ENCODE measurements at regions not wholly inside any gene's neighbourhood (a gene's known extent, or its start where the extent isn't known, plus 50 kb on each side); places are given as distances from the start of the nearest gene placed in this dataset.

GRCh38 chr6:18692929-18693685 is 306.0 kb downstream of the RNF144B start:
- Histone ChIP-seq H2BK120ac (replicated peaks; ENCODE audit: low read depth, low read length) (no peak overlapping the region), H3K79me1 (ENCODE audit: low read depth, low read length) (no peaks in the 10 kb centered on the region), H3K79me2 (ENCODE audit: control insufficient read depth in 1 of 2, insufficient read depth in 2 of 2, low read length in 2 of 2) (no peaks in the 10 kb centered on the region), H2BK12ac (ENCODE audit: low read depth, low read length) (no peak overlapping the region), H3K23ac (ENCODE audit: insufficient read length) (no peak overlapping the region), H4K20me1 (replicated peaks in 1 of 2; ENCODE audit: control insufficient read depth in 1 of 2, insufficient read depth in 2 of 2, low read length in 2 of 2) (no peaks in the 10 kb centered on the region), H4K5ac (ENCODE audit: insufficient read length, low read depth, low read length) (no peak overlapping the region), H3K4ac (replicated peaks; ENCODE audit: insufficient read length, low read depth, low read length) (no peak overlapping the region), H3K23me2 (ENCODE audit: low read depth, low read length) (no peaks in the 10 kb centered on the region), H2AFZ (ENCODE audit: low read length) (no peak overlapping the region), H3K36me3 (ENCODE audit: control insufficient read depth in 2 of 4, insufficient read depth in 4 of 4, low read length in 3 of 4) (no peaks in the 10 kb centered on the region), H2BK20ac (ENCODE audit: low read length) (no peak overlapping the region), H3K27me3 (replicated peaks in 1 of 4; ENCODE audit: control insufficient read depth in 3 of 4, extremely low read depth in 1 of 4, insufficient read depth in 3 of 4, low read length in 3 of 4) (no peaks in the 10 kb centered on the region), H3K9ac (replicated peaks in 1 of 4; ENCODE audit: extremely low read depth in 1 of 4, low read depth in 3 of 4, low read length in 3 of 4) (no peak overlapping the region), H2BK5ac (ENCODE audit: low read depth, low read length) (no peak overlapping the region), H4K8ac (ENCODE audit: extremely low read depth, insufficient read depth, low read length) (no peak overlapping the region), H3K14ac (ENCODE audit: insufficient read length) (no peak overlapping the region), H4K91ac (replicated peaks; ENCODE audit: insufficient read length, low read length) (no peak overlapping the region), H3K56ac (replicated peaks; ENCODE audit: insufficient read length, low read depth, low read length) (no peak overlapping the region), H2BK15ac (ENCODE audit: low read length) (no peak overlapping the region), H2AK5ac (ENCODE audit: low read depth, low read length) (no peak overlapping the region), H3K9me3 (ENCODE audit: insufficient read depth in 2 of 2, low read depth in 1 of 2, low read length in 1 of 2) (no peaks in the 10 kb centered on the region), H3K4me1 (replicated peaks in 1 of 4; ENCODE audit: control insufficient read depth in 3 of 4, insufficient read depth in 4 of 4, low read length in 3 of 4) (peaks cover 0 to 3% (median 0%) of the 10 kb centered on the region in 4 experiments; a peak in 1 of 7 replicates), H3K4me3 (ENCODE audit: extremely low read depth in 1 of 4, insufficient read depth in 2 of 4, low read depth in 3 of 4, low read length in 4 of 4) (no peak overlapping the region), H3K27ac (ENCODE audit: low read depth, low read length) (no peak overlapping the region), H3K4me2 (ENCODE audit: insufficient read depth in 1 of 2, low read depth in 2 of 2, low read length in 2 of 2) (no peak overlapping the region), H3K18ac (ENCODE audit: extremely low read depth, low read length) (no peak overlapping the region)
- no peak for DNase-seq (ENCODE audit: low read depth in 1 of 2, low spot score in 2 of 2)
- ChIA-PET CTCF (ENCODE audit: partially characterized antibody) (interaction anchor here (0.6 kb wide), 1 partner anchor 165 kb away, joined by 3 read pairs; no protein-coding TSS in a partner anchor), POLR2A (ENCODE audit: partially characterized antibody) (no interaction called here)
- no peak for FAIRE-seq
- TF ChIP-seq MAFK (IDR thresholded peaks at IDR 0.05; ENCODE audit: low read depth, low read length) (no peak), USF2 (IDR thresholded peaks at IDR 0.05; ENCODE audit: low read length) (no peak), SP1 (IDR thresholded peaks at IDR 0.05; ENCODE audit: low read depth, low read length) (no peak), POLR2AphosphoS5 (IDR thresholded peaks at IDR 0.05; ENCODE audit: low read depth, low read length) (no peak), CTCF (IDR thresholded peaks at IDR 0.05; ENCODE audit: control extremely low read depth in 1 of 3, insufficient read depth in 1 of 3, low read depth in 1 of 3, low read length in 3 of 3) (no peak), CTBP2 (IDR thresholded peaks at IDR 0.05; ENCODE audit: borderline replicate concordance, insufficient read depth, insufficient read length, low read length) (no peak), CHD2 (IDR thresholded peaks at IDR 0.05; ENCODE audit: low read length) (no peak), PHF8 (conservative IDR thresholded peaks at IDR 0.05; ENCODE audit: low read depth, low read length) (no peak), RBBP5 (IDR thresholded peaks at IDR 0.05; ENCODE audit: borderline replicate concordance, low read depth, low read length) (no peak), SIX5 (IDR thresholded peaks at IDR 0.05; ENCODE audit: low read depth, low read length) (no peak)
- WGBS, 2 experiments (ENCODE audit: extremely low coverage in 1 of 2, insufficient coverage in 1 of 2, insufficient read length in 1 of 2, insufficient replicate concordance in 2 of 2, low coverage in 1 of 2, low lambda C conversion rate in 2 of 2, missing lambda C conversion rate in 1 of 2) = 94% methylated on average over 7 of the region's 7 CpGs; no CpG with 5 or more reads in 1 of the 2 experiments

Measured in H1 (cell line).